ENCODE measurements at regions not wholly inside any gene's neighbourhood (a gene's known extent, or its start where the extent isn't known, plus 50 kb on each side); places are given as distances from the start of the nearest gene placed in this dataset.
"Not testable (repeated sequence)": the region's sequence is repeated elsewhere in the genome, so short reads cannot be mapped to it uniquely, and the experiment has no call there.

- Histone ChIP-seq H3K4me1 (no peaks in the 10 kb centered on the region), H3K27me3 (no peaks in the 10 kb centered on the region), H3K9me3 (no peaks in the 10 kb centered on the region), H3K36me3 (no peaks in the 10 kb centered on the region), H3K27ac (no peak overlapping the region), H3K4me3 (no peak overlapping the region)
- no peak for DNase-seq
- TF ChIP-seq CTCF (IDR thresholded peaks at IDR 0.05) (no peak), POLR2A (IDR thresholded peaks at IDR 0.05) (no peak)
These were observed 261.5 kb downstream of the ADGRL2 start for GRCh38 chr1:82062206-82062605.

GRCh38 chr1:82059959-82060358, 259.2 kb downstream of the ADGRL2 start:
- Histone ChIP-seq H3K27me3 (no peaks in the 10 kb centered on the region), H3K27ac (no peak overlapping the region), H3K36me3 (no peaks in the 10 kb centered on the region), H3K4me3 (no peak overlapping the region), H3K4me1 (no peaks in the 10 kb centered on the region), H3K9me3 (no peaks in the 10 kb centered on the region)
- TF ChIP-seq CTCF (IDR thresholded peaks at IDR 0.05) (no peak), POLR2A (IDR thresholded peaks at IDR 0.05) (no peak)
- DNase-seq: no peak

GRCh38 chr1:82057011-82057410, 256.3 kb downstream of the ADGRL2 start:
- TF ChIP-seq CTCF (IDR thresholded peaks at IDR 0.05) (no peak), POLR2A (IDR thresholded peaks at IDR 0.05) (no peak)
- Histone ChIP-seq H3K4me3 (no peak overlapping the region), H3K27me3 (no peaks in the 10 kb centered on the region), H3K36me3 (no peaks in the 10 kb centered on the region), H3K9me3 (no peaks in the 10 kb centered on the region), H3K4me1 (no peaks in the 10 kb centered on the region), H3K27ac (no peak overlapping the region)
- no peak for DNase-seq

- H3K27ac ChIP-seq, H3K36me3 ChIP-seq, H3K4me3 ChIP-seq, DNase-seq, H3K27me3 ChIP-seq, H3K9me3 ChIP-seq, H3K4me1 ChIP-seq: not testable (repeated sequence)
These were observed 254.6 kb downstream of the ADGRL2 start for GRCh38 chr1:82055375-82055774.

GRCh38 chr1:82052563-82052962, 251.8 kb downstream of the ADGRL2 start:
- TF ChIP-seq POLR2A (IDR thresholded peaks at IDR 0.05) (no peak), CTCF (IDR thresholded peaks at IDR 0.05) (no peak)
- H3K27ac ChIP-seq: no peak overlapping the region
- H3K4me3 ChIP-seq: no peak overlapping the region
- no peaks in the 10 kb centered on the region for H3K27me3 ChIP-seq
- H3K4me1 ChIP-seq: no peaks in the 10 kb centered on the region
- H3K36me3 ChIP-seq: no peaks in the 10 kb centered on the region
- DNase-seq: no peak
- H3K9me3 ChIP-seq: no peaks in the 10 kb centered on the region

- no peak overlapping the region for H3K4me3 ChIP-seq
- no peaks in the 10 kb centered on the region for H3K9me3 ChIP-seq
- H3K4me1 ChIP-seq: no peaks in the 10 kb centered on the region
- no peaks in the 10 kb centered on the region for H3K27me3 ChIP-seq
- H3K27ac ChIP-seq: no peak overlapping the region
- H3K36me3 ChIP-seq: no peaks in the 10 kb centered on the region
- TF ChIP-seq CTCF (IDR thresholded peaks at IDR 0.05) (no peak), POLR2A (IDR thresholded peaks at IDR 0.05) (no peak)
- no peak for DNase-seq
These were observed 247.9 kb downstream of the ADGRL2 start for GRCh38 chr1:82048596-82048995.

Measured in Peyer's patch (tissue), 4 donors.